ENCODE measurements at regions not wholly inside any gene's neighbourhood (a gene's known extent, or its start where the extent isn't known, plus 50 kb on each side); places are given as distances from the start of the nearest gene placed in this dataset.
A peak's percentile ranks its signal among the peaks of the same experiment; 100 is the strongest.

DNA sequence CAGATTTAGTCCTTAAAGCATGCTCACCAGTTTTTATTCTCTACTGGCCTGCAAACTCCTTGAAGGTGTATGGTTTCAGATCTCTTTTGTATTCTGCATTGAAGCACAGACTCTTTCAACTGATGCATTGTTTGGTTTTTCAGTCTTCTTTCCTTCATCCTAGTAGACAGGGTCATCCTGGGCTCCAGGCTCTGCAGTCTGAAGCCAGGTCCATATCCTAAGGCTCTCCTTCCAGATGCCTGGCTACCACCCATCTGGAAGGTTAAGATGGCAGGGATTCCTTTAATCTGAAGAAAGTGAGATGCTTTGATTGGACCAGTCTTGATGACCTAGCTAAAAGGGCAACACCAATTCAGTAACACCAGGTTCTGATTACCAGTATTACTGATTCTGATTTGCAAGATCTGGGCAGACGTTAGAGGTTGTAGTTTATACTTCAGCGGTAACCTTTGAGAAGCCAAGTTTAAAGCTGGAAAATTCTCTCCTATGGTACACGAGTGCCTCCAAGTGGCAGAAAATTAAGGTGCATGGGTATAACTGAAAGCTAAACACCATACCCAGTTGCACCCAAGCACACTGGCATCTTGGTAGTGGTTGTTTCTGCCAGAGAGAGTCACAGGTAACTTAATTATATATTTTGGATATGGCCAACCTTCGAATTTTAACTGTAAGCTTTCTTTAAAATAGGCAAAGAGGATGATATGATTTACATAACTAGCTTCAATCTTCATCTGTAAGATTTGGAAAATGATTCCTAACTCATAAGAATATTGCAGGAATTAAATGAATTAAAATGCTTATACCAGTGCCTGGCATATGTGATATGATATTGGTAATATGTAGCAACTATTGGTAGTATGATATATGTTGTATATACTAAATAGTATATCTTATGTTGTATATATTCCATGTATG, 1651.9 kb upstream of the MIR17HG start:
- H3K9ac ChIP-seq (ENCODE audit: low read length), result no peak overlapping the region
- H3K4me2 ChIP-seq (ENCODE audit: low read depth, low read length, poor library complexity, severe bottlenecking), result no peak overlapping the region
- no peaks in the 10 kb centered on the region for H3K27me3 ChIP-seq (ENCODE audit: low read length)

GRCh38 chr13:89701913-89702312, 1645.6 kb upstream of the MIR17HG start:
- Histone ChIP-seq H3K9me2 (replicated peaks; ENCODE audit: insufficient read depth, low read length) (no peaks in the 10 kb centered on the region), H2AFZ (ENCODE audit: low read depth, low read length, severe bottlenecking) (no peak overlapping the region), H3K36me3 (ENCODE audit: low read length) (no peaks in the 10 kb centered on the region), H4K20me1 (ENCODE audit: low read depth, low read length) (no peaks in the 10 kb centered on the region), H3K9ac (ENCODE audit: low read length) (no peak overlapping the region), H3K27ac (ENCODE audit: low read depth, low read length) (no peak overlapping the region), H3F3A (ENCODE audit: insufficient read depth) (no peaks in the 10 kb centered on the region), H3K79me2 (ENCODE audit: insufficient read depth, low read length) (no peaks in the 10 kb centered on the region), H3K27me3 (ENCODE audit: low read length) (no peaks in the 10 kb centered on the region), H3K4me3 (ENCODE audit: insufficient read depth, low read length, poor library complexity, severe bottlenecking) (no peak overlapping the region), H3K4me2 (ENCODE audit: low read depth, low read length, poor library complexity, severe bottlenecking) (no peak overlapping the region), H3K9me3 (ENCODE audit: insufficient read depth, low read length) (no peaks in the 10 kb centered on the region)
- TF ChIP-seq CTCF (IDR thresholded peaks at IDR 0.05; ENCODE audit: insufficient read depth, low read length, poor library complexity, severe bottlenecking) (no peak), EZH2phosphoT487 (conservative IDR thresholded peaks at IDR 0.05; ENCODE audit: low read length) (no peak)

More for the DNA sequence above, 1651.9 kb upstream of the MIR17HG start:
- Histone ChIP-seq H4K20me1 (ENCODE audit: low read depth, low read length) (no peaks in the 10 kb centered on the region), H3K4me3 (ENCODE audit: insufficient read depth, low read length, poor library complexity, severe bottlenecking) (no peak overlapping the region), H3K36me3 (ENCODE audit: low read length) (no peaks in the 10 kb centered on the region), H3K9me2 (replicated peaks; ENCODE audit: insufficient read depth, low read length) (no peaks in the 10 kb centered on the region), H3F3A (ENCODE audit: insufficient read depth) (no peaks in the 10 kb centered on the region), H3K79me2 (ENCODE audit: insufficient read depth, low read length) (no peaks in the 10 kb centered on the region), H3K9me3 (ENCODE audit: insufficient read depth, low read length) (no peaks in the 10 kb centered on the region), H3K27ac (ENCODE audit: low read depth, low read length) (no peak overlapping the region), H2AFZ (ENCODE audit: low read depth, low read length, severe bottlenecking) (no peak overlapping the region)
- no peak for TF ChIP-seq EZH2phosphoT487 (conservative IDR thresholded peaks at IDR 0.05; ENCODE audit: low read length)
- peak; percentile 41 for TF ChIP-seq CTCF (IDR thresholded peaks at IDR 0.05; ENCODE audit: insufficient read depth, low read length, poor library complexity, severe bottlenecking)

DNA sequence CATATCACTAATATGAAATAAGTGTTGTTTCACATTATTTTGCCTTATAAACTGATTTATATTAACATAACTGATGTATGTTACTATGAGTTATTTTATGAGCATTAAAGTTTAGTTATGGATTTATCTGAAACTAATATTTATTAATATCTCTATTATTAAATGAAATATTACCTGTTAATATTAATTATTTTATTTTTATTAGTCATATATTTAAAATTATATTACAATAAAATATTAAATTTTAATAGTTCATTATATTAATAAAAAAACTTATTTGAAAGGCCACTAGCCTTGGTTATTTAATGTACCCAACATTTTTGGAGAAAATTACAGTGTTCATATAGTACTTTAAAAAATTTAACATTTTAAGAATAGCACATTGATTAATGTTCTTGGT, 1643.4 kb upstream of the MIR17HG start:
- Histone ChIP-seq H3K79me2 (ENCODE audit: insufficient read depth, low read length) (no peaks in the 10 kb centered on the region), H3K9ac (ENCODE audit: low read length) (no peak overlapping the region), H3K27me3 (ENCODE audit: low read length) (no peaks in the 10 kb centered on the region), H3K4me2 (ENCODE audit: low read depth, low read length, poor library complexity, severe bottlenecking) (no peak overlapping the region), H3F3A (ENCODE audit: insufficient read depth) (no peaks in the 10 kb centered on the region), H3K4me3 (ENCODE audit: insufficient read depth, low read length, poor library complexity, severe bottlenecking) (no peak overlapping the region), H2AFZ (ENCODE audit: low read depth, low read length, severe bottlenecking) (no peak overlapping the region), H3K27ac (ENCODE audit: low read depth, low read length) (no peak overlapping the region), H3K9me3 (ENCODE audit: insufficient read depth, low read length) (no peaks in the 10 kb centered on the region), H3K36me3 (ENCODE audit: low read length) (no peaks in the 10 kb centered on the region), H3K9me2 (replicated peaks; ENCODE audit: insufficient read depth, low read length) (no peaks in the 10 kb centered on the region), H4K20me1 (ENCODE audit: low read depth, low read length) (no peaks in the 10 kb centered on the region)
- TF ChIP-seq CTCF (IDR thresholded peaks at IDR 0.05; ENCODE audit: insufficient read depth, low read length, poor library complexity, severe bottlenecking), result no peak
- TF ChIP-seq EZH2phosphoT487 (conservative IDR thresholded peaks at IDR 0.05; ENCODE audit: low read length), result no peak
